Transverse colon (tissue), 4 donors: ENCODE measurements at regions not wholly inside any gene's neighbourhood (a gene's known extent, or its start where the extent isn't known, plus 50 kb on each side); places are given as distances from the start of the nearest gene placed in this dataset.

Experiments used
- CTCF ChIP-seq, 5 experiments: fragments of 200-600 bp in 3 of 5; fragments of 450-650 bp in 2 of 5; sonication (generic) in 3 of 5; IDR thresholded peaks; 1 replicate in 2 of 5; 2 replicates in 3 of 5; pipeline ENCODE4 v1.5.1; 2016 to 2017; ENCODE audit warnings: antibody characterized with exemption in 5 of 5, inconsistent platforms in 3 of 5, mild to moderate bottlenecking in 2 of 5, moderate library complexity in 1 of 5
- EP300 ChIP-seq: sonication (generic); formaldehyde crosslinking; IDR thresholded peaks from one replicate; pipeline ENCODE4 v1.6.1; 2017; ENCODE audit warnings: antibody characterized with exemption, low read depth
- POLR2A ChIP-seq: fragments of 450-650 bp; IDR thresholded peaks from one replicate; pipeline ENCODE4 v1.6.1; 2016; ENCODE audit warnings: antibody characterized with exemption, mild to moderate bottlenecking, moderate library complexity
- POLR2AphosphoS5 ChIP-seq, 3 donors: sonication (generic); formaldehyde crosslinking; IDR thresholded peaks; one replicate each; pipeline ENCODE4 v1.6.1; 2016; ENCODE audit warnings: antibody characterized with exemption in 3 of 3

GRCh38 chr4:37015391-37015790, 229.2 kb upstream of the NWD2 start:
- TF ChIP-seq CTCF (IDR thresholded peaks at IDR 0.05) (no peak), POLR2A (no peak), EP300 (no peak), POLR2AphosphoS5 (IDR thresholded peaks at IDR 0.05) (no peak)
